Neural cell (in vitro differentiated cells): ENCODE measurements at regions not wholly inside any gene's neighbourhood (a gene's known extent, or its start where the extent isn't known, plus 50 kb on each side); places are given as distances from the start of the nearest gene placed in this dataset.

Source experiments
- H2AFZ ChIP-seq: fragments of 200-600, 300-800 bp; sonication (generic), shearing (Covaris generic); 2 replicates; pipeline ENCODE4 v1.6.0; 2014; ENCODE audit warnings: low read depth, mild to moderate bottlenecking, antibody characterized with exemption, low read length, moderate library complexity
- H3F3A ChIP-seq: fragments of 200-600 bp; shearing (Covaris generic); 2 replicates; pipeline ENCODE4 v1.6.1; 2016; ENCODE audit warnings: mild to moderate bottlenecking, moderate library complexity, mixed read lengths, antibody characterized with exemption, low read length; ENCODE audit not compliant: insufficient read depth, poor library complexity, severe bottlenecking
- H3K27ac ChIP-seq: fragments of 200-600, 300-800 bp; sonication (generic), shearing (Covaris generic); 2 replicates; pipeline ENCODE4 v1.5.1; 2014; ENCODE audit warnings: mild to moderate bottlenecking, low read length, moderate library complexity
- H3K27me3 ChIP-seq: fragments of 300-800, 200-600 bp; sonication (generic), shearing (Covaris generic); 2 replicates; pipeline ENCODE4 v1.6.0; 2014; ENCODE audit warnings: mild to moderate bottlenecking, low read depth, low read length, moderate library complexity; ENCODE audit not compliant: insufficient read depth
- H3K36me3 ChIP-seq: fragments of 300-800, 200-600 bp; sonication (generic), shearing (Covaris generic); 2 replicates; pipeline ENCODE4 v1.5.1; 2014; ENCODE audit warnings: mild to moderate bottlenecking, antibody characterized with exemption, low read length, moderate library complexity; ENCODE audit not compliant: insufficient read depth
- H3K4me2 ChIP-seq: fragments of 300-800, 200-600 bp; sonication (generic), shearing (Covaris generic); 2 replicates; pipeline ENCODE4 v1.6.0; 2014; ENCODE audit warnings: mild to moderate bottlenecking, low read length
- H3K4me3 ChIP-seq: fragments of 300-800, 200-600 bp; sonication (generic), shearing (Covaris generic); 2 replicates; pipeline ENCODE4 v1.5.1; 2014; ENCODE audit warnings: mild to moderate bottlenecking, low read length, moderate library complexity
- H3K79me2 ChIP-seq: fragments of 200-600 bp; shearing (Covaris generic); replicated peaks from 2 replicates; pipeline ENCODE4 v1.6.0; 2014; ENCODE audit warnings: mild to moderate bottlenecking, low read length, moderate library complexity; ENCODE audit not compliant: insufficient read depth
- H3K9ac ChIP-seq: fragments of 300-800, 200-600 bp; sonication (generic), shearing (Covaris generic); 2 replicates; pipeline ENCODE4 v1.6.1; 2016; ENCODE audit warnings: mild to moderate bottlenecking, low read length, mixed read lengths
- H3K9me2 ChIP-seq: fragments of 200-600 bp; shearing (Covaris generic); 2 replicates; pipeline ENCODE4 v1.6.1; 2016; ENCODE audit warnings: mild to moderate bottlenecking, low read length, mixed read lengths; ENCODE audit not compliant: insufficient read depth
- H3K9me3 ChIP-seq: fragments of 200-600, 300-800 bp; sonication (generic), shearing (Covaris generic); 2 replicates; pipeline ENCODE4 v1.6.1; 2016; ENCODE audit warnings: mild to moderate bottlenecking, mixed run types, low read length, moderate library complexity, mixed read lengths
- H4K20me1 ChIP-seq: fragments of 200-600 bp; shearing (Covaris generic); 2 replicates; pipeline ENCODE4 v1.6.1; 2016; ENCODE audit warnings: mild to moderate bottlenecking, mixed run types; ENCODE audit not compliant: insufficient read depth
- CTCF ChIP-seq: fragments of 450-650 bp; IDR thresholded peaks from 2 replicates; pipeline ENCODE4 v1.5.1; 2014; ENCODE audit warnings: antibody characterized with exemption, mild to moderate bottlenecking, moderate library complexity; ENCODE audit not compliant: poor library complexity, severe bottlenecking
- EP300 ChIP-seq: fragments of 450-650 bp; conservative IDR thresholded peaks from 2 replicates; pipeline ENCODE4 v1.6.1; 2014; ENCODE audit warnings: antibody characterized with exemption, mild to moderate bottlenecking, moderate library complexity; ENCODE audit not compliant: poor library complexity, severe bottlenecking
- EZH2 ChIP-seq: fragments of 200-600, 300-800 bp; shearing (Covaris generic), sonication (generic); IDR thresholded peaks from 2 replicates; pipeline ENCODE4 v1.6.1; 2014; ENCODE audit warnings: antibody characterized with exemption, low read length, borderline replicate concordance, mild to moderate bottlenecking; ENCODE audit not compliant: insufficient read depth, poor library complexity, severe bottlenecking
- MXI1 ChIP-seq: fragments of 450-650 bp; conservative IDR thresholded peaks from 2 replicates; pipeline ENCODE4 v1.6.1; 2014; ENCODE audit warnings: antibody characterized with exemption, mild to moderate bottlenecking; ENCODE audit not compliant: poor library complexity, severe bottlenecking
- POLR2AphosphoS5 ChIP-seq: IDR thresholded peaks from 2 replicates; pipeline ENCODE4 v1.6.1; 2012
- RAD21 ChIP-seq: fragments of 450-650 bp; conservative IDR thresholded peaks from 2 replicates; pipeline ENCODE4 v1.6.1; 2014; ENCODE audit warnings: antibody characterized with exemption, mild to moderate bottlenecking, moderate library complexity
- SMC3 ChIP-seq: fragments of 450-650 bp; conservative IDR thresholded peaks from 2 replicates; pipeline ENCODE4 v1.6.1; 2014; ENCODE audit warnings: antibody characterized with exemption, mild to moderate bottlenecking, moderate library complexity; ENCODE audit not compliant: poor library complexity
- TAF1 ChIP-seq: IDR thresholded peaks from 2 replicates; pipeline ENCODE4 v1.6.1; 2012; ENCODE audit warnings: low read depth
- TF ChIP-seq, protein P1 (sequence below): IDR thresholded peaks from 2 replicates; pipeline ENCODE4 v1.6.1; 2012; ENCODE audit warnings: borderline replicate concordance

- no peak overlapping the region for H3K4me2 ChIP-seq
- H3K9me3 ChIP-seq, result no peaks in the 10 kb centered on the region
- no peaks in the 10 kb centered on the region for H3K36me3 ChIP-seq
- H3K27me3 ChIP-seq, result no peaks in the 10 kb centered on the region
- no peak overlapping the region for H3K9ac ChIP-seq
- no peaks in the 10 kb centered on the region for H3K79me2 ChIP-seq
- H3K27ac ChIP-seq, result no peak overlapping the region
- H3F3A ChIP-seq, result no peaks in the 10 kb centered on the region
- H3K9me2 ChIP-seq, result no peaks in the 10 kb centered on the region
- no peak overlapping the region for H2AFZ ChIP-seq
- no peaks in the 10 kb centered on the region for H4K20me1 ChIP-seq
- TF ChIP-seq EP300, result no peak
- TF ChIP-seq RAD21, result no peak
- no peak for TF ChIP-seq MXI1
- TF ChIP-seq SMC3, result no peak
- TF ChIP-seq CTCF, result no peak
- TF ChIP-seq POLR2AphosphoS5, result no peak
- no peak for TF ChIP-seq EZH2
- TF ChIP-seq, protein P1, sequence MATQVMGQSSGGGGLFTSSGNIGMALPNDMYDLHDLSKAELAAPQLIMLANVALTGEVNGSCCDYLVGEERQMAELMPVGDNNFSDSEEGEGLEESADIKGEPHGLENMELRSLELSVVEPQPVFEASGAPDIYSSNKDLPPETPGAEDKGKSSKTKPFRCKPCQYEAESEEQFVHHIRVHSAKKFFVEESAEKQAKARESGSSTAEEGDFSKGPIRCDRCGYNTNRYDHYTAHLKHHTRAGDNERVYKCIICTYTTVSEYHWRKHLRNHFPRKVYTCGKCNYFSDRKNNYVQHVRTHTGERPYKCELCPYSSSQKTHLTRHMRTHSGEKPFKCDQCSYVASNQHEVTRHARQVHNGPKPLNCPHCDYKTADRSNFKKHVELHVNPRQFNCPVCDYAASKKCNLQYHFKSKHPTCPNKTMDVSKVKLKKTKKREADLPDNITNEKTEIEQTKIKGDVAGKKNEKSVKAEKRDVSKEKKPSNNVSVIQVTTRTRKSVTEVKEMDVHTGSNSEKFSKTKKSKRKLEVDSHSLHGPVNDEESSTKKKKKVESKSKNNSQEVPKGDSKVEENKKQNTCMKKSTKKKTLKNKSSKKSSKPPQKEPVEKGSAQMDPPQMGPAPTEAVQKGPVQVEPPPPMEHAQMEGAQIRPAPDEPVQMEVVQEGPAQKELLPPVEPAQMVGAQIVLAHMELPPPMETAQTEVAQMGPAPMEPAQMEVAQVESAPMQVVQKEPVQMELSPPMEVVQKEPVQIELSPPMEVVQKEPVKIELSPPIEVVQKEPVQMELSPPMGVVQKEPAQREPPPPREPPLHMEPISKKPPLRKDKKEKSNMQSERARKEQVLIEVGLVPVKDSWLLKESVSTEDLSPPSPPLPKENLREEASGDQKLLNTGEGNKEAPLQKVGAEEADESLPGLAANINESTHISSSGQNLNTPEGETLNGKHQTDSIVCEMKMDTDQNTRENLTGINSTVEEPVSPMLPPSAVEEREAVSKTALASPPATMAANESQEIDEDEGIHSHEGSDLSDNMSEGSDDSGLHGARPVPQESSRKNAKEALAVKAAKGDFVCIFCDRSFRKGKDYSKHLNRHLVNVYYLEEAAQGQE, result no peak
- TF ChIP-seq TAF1, result no peak
- H3K4me3 ChIP-seq, result no peak overlapping the region
Measured at GRCh38 chr11:91194546-91194945, 971.7 kb upstream of the CHORDC1 start.

DNA sequence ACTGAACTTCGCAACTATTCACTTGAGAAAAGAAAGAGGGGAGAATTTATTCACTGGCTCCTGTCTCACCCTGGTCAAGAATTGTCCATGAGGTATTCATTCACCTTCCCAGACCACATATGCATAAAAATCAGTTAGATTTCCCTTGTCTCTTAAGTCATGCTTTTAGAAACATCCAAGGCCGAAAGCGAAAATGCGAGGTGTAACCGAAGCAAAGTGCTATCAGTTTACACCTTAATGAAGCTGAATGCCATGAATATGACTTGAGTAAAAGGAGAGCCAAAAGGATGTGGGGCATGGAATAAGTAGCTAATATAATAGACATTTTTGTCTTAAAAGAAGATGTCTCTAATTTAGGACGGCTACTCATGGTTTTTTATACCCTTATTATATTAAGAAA lies 965.6 kb upstream of the CHORDC1 start:
- H2AFZ ChIP-seq, result no peak overlapping the region
- no peaks in the 10 kb centered on the region for H3F3A ChIP-seq
- H3K27me3 ChIP-seq, result no peaks in the 10 kb centered on the region
- no peak overlapping the region for H3K4me3 ChIP-seq
- H3K36me3 ChIP-seq, result no peaks in the 10 kb centered on the region
- H4K20me1 ChIP-seq, result no peaks in the 10 kb centered on the region
- H3K9me2 ChIP-seq, result no peaks in the 10 kb centered on the region
- no peak overlapping the region for H3K27ac ChIP-seq
- H3K79me2 ChIP-seq, result no peaks in the 10 kb centered on the region
- TF ChIP-seq CTCF (no peak), SMC3 (no peak), EZH2 (no peak), RAD21 (no peak), MXI1 (no peak), EP300 (no peak), POLR2AphosphoS5 (no peak), TAF1 (no peak)
- TF ChIP-seq, protein P1, result no peak
- H3K9ac ChIP-seq, result no peak overlapping the region
- H3K9me3 ChIP-seq, result no peaks in the 10 kb centered on the region
- H3K4me2 ChIP-seq, result no peak overlapping the region
